OCI-LY1 (cell line): ENCODE measurements at regions not wholly inside any gene's neighbourhood (a gene's known extent, or its start where the extent isn't known, plus 50 kb on each side); places are given as distances from the start of the nearest gene placed in this dataset.

Experiments used
- EZH2 ChIP-seq: fragments of 200-600 bp; sonication (generic), shearing (Covaris generic); IDR thresholded peaks from 2 replicates; pipeline ENCODE4 v1.8.0; 2017; ENCODE audit warnings: borderline replicate concordance, mixed run types, mild to moderate bottlenecking, antibody characterized with exemption, low read length, moderate library complexity, mixed read lengths
- TF ChIP-seq, protein P1 (sequence below): fragments of 200-600 bp; sonication (generic), shearing (Covaris generic); IDR thresholded peaks from 2 replicates; pipeline ENCODE4 v1.5.1; 2017; ENCODE audit warnings: mild to moderate bottlenecking, antibody characterized with exemption, low read length, moderate library complexity, mixed read lengths

- TF ChIP-seq, protein P1, sequence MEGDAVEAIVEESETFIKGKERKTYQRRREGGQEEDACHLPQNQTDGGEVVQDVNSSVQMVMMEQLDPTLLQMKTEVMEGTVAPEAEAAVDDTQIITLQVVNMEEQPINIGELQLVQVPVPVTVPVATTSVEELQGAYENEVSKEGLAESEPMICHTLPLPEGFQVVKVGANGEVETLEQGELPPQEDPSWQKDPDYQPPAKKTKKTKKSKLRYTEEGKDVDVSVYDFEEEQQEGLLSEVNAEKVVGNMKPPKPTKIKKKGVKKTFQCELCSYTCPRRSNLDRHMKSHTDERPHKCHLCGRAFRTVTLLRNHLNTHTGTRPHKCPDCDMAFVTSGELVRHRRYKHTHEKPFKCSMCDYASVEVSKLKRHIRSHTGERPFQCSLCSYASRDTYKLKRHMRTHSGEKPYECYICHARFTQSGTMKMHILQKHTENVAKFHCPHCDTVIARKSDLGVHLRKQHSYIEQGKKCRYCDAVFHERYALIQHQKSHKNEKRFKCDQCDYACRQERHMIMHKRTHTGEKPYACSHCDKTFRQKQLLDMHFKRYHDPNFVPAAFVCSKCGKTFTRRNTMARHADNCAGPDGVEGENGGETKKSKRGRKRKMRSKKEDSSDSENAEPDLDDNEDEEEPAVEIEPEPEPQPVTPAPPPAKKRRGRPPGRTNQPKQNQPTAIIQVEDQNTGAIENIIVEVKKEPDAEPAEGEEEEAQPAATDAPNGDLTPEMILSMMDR = no peak
- no peak for TF ChIP-seq EZH2
Observed at GRCh38 chr1:209187589-209187988, 395.9 kb upstream of the CAMK1G start.
